Mesendoderm (in vitro differentiated cells): ENCODE measurements at regions not wholly inside any gene's neighbourhood (a gene's known extent, or its start where the extent isn't known, plus 50 kb on each side); places are given as distances from the start of the nearest gene placed in this dataset.
A peak's percentile ranks its signal among the peaks of the same experiment; 100 is the strongest.

ENCODE experiments used
- DNase-seq: peaks from one replicate; pipeline ENCODE4 v3.0.0; 2013
- H2AK5ac ChIP-seq: 2 replicates; pipeline ENCODE4 v1.6.1; 2013; ENCODE audit warnings: low read length, inconsistent platforms
- H2BK120ac ChIP-seq: 2 replicates; pipeline ENCODE4 v1.6.1; 2013; ENCODE audit warnings: low read depth, mild to moderate bottlenecking, low read length, moderate library complexity, mixed read lengths
- H2BK15ac ChIP-seq: replicated peaks from 2 replicates; pipeline ENCODE4 v1.6.1; 2013; ENCODE audit warnings: low read depth, mild to moderate bottlenecking, moderate library complexity
- H2BK5ac ChIP-seq: 2 replicates; pipeline ENCODE4 v1.6.1; 2013; ENCODE audit warnings: low read length, inconsistent platforms
- H3K18ac ChIP-seq: 2 replicates; pipeline ENCODE4 v1.6.1; 2013; ENCODE audit warnings: mild to moderate bottlenecking, low read length, mixed read lengths
- H3K23ac ChIP-seq: one replicate; pipeline ENCODE4 v1.6.1; 2013; ENCODE audit warnings: low read length
- H3K27ac ChIP-seq: 2 replicates; pipeline ENCODE4 v1.5.1; 2013; ENCODE audit warnings: low read depth, mild to moderate bottlenecking, inconsistent platforms, low read length, moderate library complexity
- H3K27me3 ChIP-seq: 2 replicates; pipeline ENCODE4 v1.6.1; 2013; ENCODE audit warnings: low read length, control low read depth, mild to moderate bottlenecking, inconsistent platforms; ENCODE audit not compliant: insufficient read depth, poor library complexity
- H3K36me3 ChIP-seq: 2 replicates; pipeline ENCODE4 v1.6.1; 2013; ENCODE audit warnings: low read length, inconsistent platforms; ENCODE audit not compliant: control insufficient read depth, insufficient read depth
- H3K4ac ChIP-seq: one replicate; pipeline ENCODE4 v1.6.1; 2013; ENCODE audit warnings: low read depth, mild to moderate bottlenecking, low read length, moderate library complexity
- H3K4me1 ChIP-seq: 2 replicates; pipeline ENCODE4 v1.6.1; 2013; ENCODE audit warnings: low read depth, low read length, inconsistent platforms; ENCODE audit not compliant: control insufficient read depth
- H3K4me2 ChIP-seq: 2 replicates; pipeline ENCODE4 v1.6.1; 2013; ENCODE audit warnings: low read length
- H3K4me3 ChIP-seq: 2 replicates; pipeline ENCODE4 v1.5.1; 2013; ENCODE audit warnings: mild to moderate bottlenecking, low read length
- H3K56ac ChIP-seq: one replicate; pipeline ENCODE4 v1.6.1; 2013; ENCODE audit warnings: low read length
- H3K79me1 ChIP-seq: 2 replicates; pipeline ENCODE4 v1.6.1; 2013; ENCODE audit warnings: low read length, inconsistent platforms
- H3K79me2 ChIP-seq: 2 replicates; pipeline ENCODE4 v1.6.1; 2013; ENCODE audit warnings: mild to moderate bottlenecking, low read length; ENCODE audit not compliant: control insufficient read depth, insufficient read depth
- H3K9ac ChIP-seq: 2 replicates; pipeline ENCODE4 v1.6.1; 2013; ENCODE audit warnings: low read length, inconsistent platforms
- H4K5ac ChIP-seq: one replicate; pipeline ENCODE4 v1.6.1; 2013; ENCODE audit warnings: low read length
- H4K8ac ChIP-seq: one replicate; pipeline ENCODE4 v1.6.1; 2013; ENCODE audit warnings: low read depth, mild to moderate bottlenecking, control low read depth, low read length, moderate library complexity
- WGBS: extraction: QIAGEN DNeasy Blood & Tissue Kit; methylation state at CpG from one replicate; pipeline ENCODE4 v1.1.7; 2013; ENCODE audit warnings: low lambda C conversion rate, missing lambda C conversion rate; ENCODE audit not compliant: insufficient coverage; ENCODE audit errors: extremely low coverage; 5-methylcytosine and 5-hydroxymethylcytosine counted together

DNA sequence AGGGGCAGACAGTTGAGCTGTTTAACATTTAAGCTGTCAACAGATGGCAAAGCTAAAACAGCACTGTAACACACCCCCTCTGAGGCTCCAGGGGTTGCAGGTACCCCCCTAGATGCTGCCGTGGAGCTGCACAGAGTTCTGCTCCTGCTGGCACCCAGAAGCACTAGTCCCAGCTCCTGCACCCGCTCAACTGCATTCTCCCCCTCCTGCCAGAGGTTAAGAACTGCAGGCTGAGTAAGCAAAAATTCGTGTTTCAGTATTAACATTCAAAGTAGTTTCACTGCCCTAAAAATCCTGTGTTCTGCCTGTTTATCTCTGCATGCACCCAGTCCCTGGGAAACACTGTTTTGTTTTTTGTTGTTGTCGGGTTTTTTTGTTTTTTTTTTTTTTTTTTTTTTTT, 790.8 kb upstream of the KCND2 start:
- no peak overlapping the region for H2BK15ac ChIP-seq
- H3K18ac ChIP-seq = no peak overlapping the region
- H3K4me1 ChIP-seq = no peaks in the 10 kb centered on the region
- H3K79me1 ChIP-seq = no peaks in the 10 kb centered on the region
- no peak overlapping the region for H2BK5ac ChIP-seq
- no peak overlapping the region for H2AK5ac ChIP-seq
- no peak overlapping the region for H4K5ac ChIP-seq
- no peaks in the 10 kb centered on the region for H3K36me3 ChIP-seq
- no peak overlapping the region for H3K56ac ChIP-seq
- DNase-seq = peak; percentile 82
- H4K8ac ChIP-seq = no peak overlapping the region
- H2BK120ac ChIP-seq = no peak overlapping the region
- H3K79me2 ChIP-seq = no peaks in the 10 kb centered on the region
- H3K4ac ChIP-seq = no peak overlapping the region
- H3K4me3 ChIP-seq = no peak overlapping the region
- H3K27me3 ChIP-seq = no peaks in the 10 kb centered on the region
- no peak overlapping the region for H3K4me2 ChIP-seq
- H3K9ac ChIP-seq = no peak overlapping the region
- no peak overlapping the region for H3K27ac ChIP-seq
- no CpG with 5 or more reads among the region's 4 CpGs for WGBS
- H3K23ac ChIP-seq = no peak overlapping the region

DNA sequence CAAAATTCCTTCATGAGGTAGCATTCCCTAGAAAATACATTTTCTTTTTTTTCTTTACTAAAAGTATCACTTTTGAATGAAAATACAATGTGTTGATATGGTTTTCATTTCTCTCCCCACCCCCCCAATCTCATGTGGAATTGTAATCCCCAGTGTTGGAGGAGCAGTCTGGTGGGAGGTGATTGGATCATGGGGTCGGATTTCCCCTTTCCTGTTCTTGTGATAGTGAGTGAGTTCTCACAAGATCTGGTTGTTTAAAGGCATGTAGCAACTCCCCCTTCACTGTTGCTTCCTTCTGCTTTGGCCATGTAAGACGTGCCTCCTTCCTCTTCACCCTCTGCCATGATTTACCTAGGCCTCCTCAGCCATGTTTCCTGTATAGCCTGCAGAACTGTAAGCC, 790.3 kb upstream of the KCND2 start:
- Histone ChIP-seq H4K8ac (no peak overlapping the region), H3K27me3 (no peaks in the 10 kb centered on the region), H2BK5ac (no peak overlapping the region), H3K79me2 (no peaks in the 10 kb centered on the region), H3K4me3 (no peak overlapping the region), H3K4me1 (no peaks in the 10 kb centered on the region), H4K5ac (no peak overlapping the region), H3K56ac (no peak overlapping the region), H3K79me1 (no peaks in the 10 kb centered on the region), H3K9ac (no peak overlapping the region), H2AK5ac (no peak overlapping the region), H2BK15ac (no peak overlapping the region), H3K4me2 (no peak overlapping the region), H2BK120ac (no peak overlapping the region), H3K27ac (no peak overlapping the region), H3K4ac (no peak overlapping the region), H3K23ac (no peak overlapping the region), H3K36me3 (no peaks in the 10 kb centered on the region), H3K18ac (no peak overlapping the region)
- DNase-seq = peak; percentile 48
- no CpG with 5 or more reads among the region's 2 CpGs for WGBS

DNA sequence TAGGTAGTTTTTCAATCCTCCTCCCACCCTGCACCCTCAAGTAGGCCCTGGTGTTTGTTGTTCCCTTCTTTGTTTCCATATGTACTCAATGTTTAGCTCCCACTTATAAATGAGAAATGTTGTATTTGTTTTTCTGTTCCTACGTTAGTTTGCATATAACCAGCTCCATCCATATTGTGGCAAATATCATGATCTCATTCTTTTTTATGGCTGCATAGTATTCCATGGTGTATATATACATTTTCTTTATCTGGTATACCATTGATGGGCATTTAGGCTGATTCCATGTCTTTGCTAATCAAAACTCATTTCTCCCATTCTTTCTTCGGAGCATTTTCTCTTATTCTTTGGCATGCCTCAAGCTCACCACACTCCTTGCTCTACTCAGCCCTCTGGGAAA, 789.6 kb upstream of the KCND2 start:
- Histone ChIP-seq H3K79me2 (no peaks in the 10 kb centered on the region), H3K79me1 (no peaks in the 10 kb centered on the region), H4K5ac (no peak overlapping the region), H3K4ac (no peak overlapping the region), H3K9ac (no peak overlapping the region), H3K18ac (no peak overlapping the region), H3K4me1 (no peaks in the 10 kb centered on the region), H3K27me3 (no peaks in the 10 kb centered on the region), H3K23ac (no peak overlapping the region), H3K36me3 (no peaks in the 10 kb centered on the region), H2BK5ac (no peak overlapping the region), H3K4me2 (no peak overlapping the region), H2BK15ac (no peak overlapping the region), H3K56ac (no peak overlapping the region), H4K8ac (no peak overlapping the region), H2AK5ac (no peak overlapping the region), H2BK120ac (no peak overlapping the region), H3K27ac (no peak overlapping the region), H3K4me3 (no peak overlapping the region)
- WGBS = no CpG with 5 or more reads among the region's 2 CpGs
- no peak for DNase-seq

DNA sequence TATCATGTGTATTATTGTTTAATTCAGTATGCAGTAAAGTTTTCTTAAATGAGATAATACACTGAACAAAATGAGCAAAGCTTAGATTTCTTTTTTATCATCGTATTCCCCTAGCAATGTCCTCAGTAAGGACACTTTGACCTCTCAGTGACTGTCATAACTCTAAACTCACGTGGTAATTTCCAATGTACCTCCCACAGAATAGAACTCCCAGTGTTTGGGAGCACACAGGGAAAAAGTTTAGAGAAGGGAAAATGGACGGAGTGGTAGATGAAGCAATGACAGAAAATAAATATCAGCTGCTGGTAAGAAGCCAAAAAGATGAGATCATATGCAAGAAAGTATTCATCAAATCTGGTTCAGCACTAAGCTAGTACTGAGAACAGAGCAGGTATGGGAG, 758.6 kb upstream of the KCND2 start:
- Histone ChIP-seq H3K4ac (no peak overlapping the region), H4K8ac (no peak overlapping the region), H3K56ac (no peak overlapping the region), H2BK15ac (no peak overlapping the region), H2AK5ac (no peak overlapping the region), H3K36me3 (no peaks in the 10 kb centered on the region), H4K5ac (no peak overlapping the region), H3K4me2 (no peak overlapping the region), H3K4me1 (no peaks in the 10 kb centered on the region), H3K27me3 (no peaks in the 10 kb centered on the region), H3K79me1 (no peaks in the 10 kb centered on the region), H3K23ac (no peak overlapping the region), H2BK120ac (no peak overlapping the region), H3K27ac (no peak overlapping the region), H3K18ac (no peak overlapping the region), H3K79me2 (no peaks in the 10 kb centered on the region), H3K4me3 (no peak overlapping the region), H3K9ac (no peak overlapping the region), H2BK5ac (no peak overlapping the region)
- DNase-seq = no peak
- no CpG with 5 or more reads among the region's 3 CpGs for WGBS

DNA sequence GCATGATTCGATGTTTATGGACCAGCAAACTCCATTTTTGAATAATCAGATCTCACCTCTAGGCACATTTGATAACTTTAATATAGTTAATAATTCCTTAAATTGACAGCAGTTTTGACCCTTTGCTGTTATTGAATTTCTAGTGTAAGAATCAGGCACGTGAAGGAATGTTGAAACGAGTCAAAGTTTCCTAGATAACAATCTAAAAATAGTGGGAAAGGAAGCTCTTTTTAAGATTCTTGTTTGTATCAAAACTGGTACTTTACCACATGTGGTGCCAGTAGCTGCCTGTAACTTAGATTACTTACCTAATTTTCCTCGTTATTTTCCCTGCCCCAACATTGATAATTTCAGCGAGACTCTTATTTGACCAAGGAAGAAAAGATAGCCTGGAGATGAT, 757.8 kb upstream of the KCND2 start:
- H2BK5ac ChIP-seq = no peak overlapping the region
- WGBS = no CpG with 5 or more reads among the region's 5 CpGs
- no peak overlapping the region for H2BK15ac ChIP-seq
- no peak overlapping the region for H4K5ac ChIP-seq
- H3K79me2 ChIP-seq = no peaks in the 10 kb centered on the region
- H3K56ac ChIP-seq = no peak overlapping the region
- H3K18ac ChIP-seq = no peak overlapping the region
- H3K27me3 ChIP-seq = no peaks in the 10 kb centered on the region
- no peak overlapping the region for H3K23ac ChIP-seq
- H3K79me1 ChIP-seq = no peaks in the 10 kb centered on the region
- H3K9ac ChIP-seq = no peak overlapping the region
- no peak overlapping the region for H3K4me2 ChIP-seq
- no peak overlapping the region for H3K4me3 ChIP-seq
- no peaks in the 10 kb centered on the region for H3K4me1 ChIP-seq
- no peak overlapping the region for H2BK120ac ChIP-seq
- no peak overlapping the region for H4K8ac ChIP-seq
- no peaks in the 10 kb centered on the region for H3K36me3 ChIP-seq
- no peak for DNase-seq
- H2AK5ac ChIP-seq = no peak overlapping the region
- H3K27ac ChIP-seq = no peak overlapping the region
- no peak overlapping the region for H3K4ac ChIP-seq

DNA sequence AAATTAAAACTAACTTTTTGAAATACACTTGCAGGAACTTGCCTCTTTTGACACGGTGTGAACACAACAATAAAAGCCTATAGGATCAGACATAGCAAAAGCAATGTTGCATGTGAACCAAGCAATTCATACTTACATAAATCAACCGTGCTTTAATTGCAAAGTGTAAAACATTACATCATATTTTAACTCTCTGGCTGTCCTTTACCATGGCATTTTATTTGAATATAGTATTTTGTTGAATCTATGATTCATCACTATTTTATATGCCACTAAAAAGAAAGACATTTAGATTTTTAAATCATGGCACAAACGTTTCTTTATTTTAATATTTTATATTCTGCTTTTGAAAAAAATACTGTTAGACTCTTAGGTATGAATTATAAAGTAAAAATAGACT, 757.0 kb upstream of the KCND2 start:
- H3K79me2 ChIP-seq = no peaks in the 10 kb centered on the region
- no peak overlapping the region for H2BK5ac ChIP-seq
- no peak overlapping the region for H3K56ac ChIP-seq
- H4K5ac ChIP-seq = no peak overlapping the region
- no peak overlapping the region for H3K9ac ChIP-seq
- H3K27me3 ChIP-seq = no peaks in the 10 kb centered on the region
- H3K4ac ChIP-seq = no peak overlapping the region
- H3K23ac ChIP-seq = no peak overlapping the region
- no peak overlapping the region for H4K8ac ChIP-seq
- H3K4me1 ChIP-seq = no peaks in the 10 kb centered on the region
- H3K79me1 ChIP-seq = no peaks in the 10 kb centered on the region
- H2BK120ac ChIP-seq = no peak overlapping the region
- no peak overlapping the region for H3K27ac ChIP-seq
- WGBS = no CpG with 5 or more reads among the region's 3 CpGs
- no peaks in the 10 kb centered on the region for H3K36me3 ChIP-seq
- no peak overlapping the region for H3K4me3 ChIP-seq
- H3K18ac ChIP-seq = no peak overlapping the region
- DNase-seq = no peak
- no peak overlapping the region for H3K4me2 ChIP-seq
- no peak overlapping the region for H2AK5ac ChIP-seq
- no peak overlapping the region for H2BK15ac ChIP-seq
